Body of pancreas (tissue), 4 donors: ENCODE measurements at regions not wholly inside any gene's neighbourhood (a gene's known extent, or its start where the extent isn't known, plus 50 kb on each side); places are given as distances from the start of the nearest gene placed in this dataset.

Experiments
- ATAC-seq: fragments of 150-250 bp; one replicate; pipeline ENCODE4 v1.9.1; 2016
- DNase-seq, 4 donors: peaks; one replicate each; pipeline ENCODE4 v3.0.0-alpha.2; 2019
- H3K27ac ChIP-seq, 4 donors: fragments of 200-600 bp; sonication (generic); 1 replicate in 3 of 4; 2 replicates in 1 of 4; pipeline versions ENCODE4 v1.5.1 to v1.6.1; 2016 to 2019; ENCODE audit warnings: mild to moderate bottlenecking in 1 of 4, mixed read lengths in 1 of 4, moderate library complexity in 1 of 4
- H3K27me3 ChIP-seq, 2 donors: fragments of 200-600 bp; sonication (generic); one replicate each; pipeline ENCODE4 v1.6.0; 2016; ENCODE audit warnings: mild to moderate bottlenecking in 1 of 2
- H3K36me3 ChIP-seq, 2 donors: fragments of 200-600 bp; sonication (generic); replicated peaks in 1 of 2; 2 replicates each; pipeline ENCODE4 v1.5.1; 2016; ENCODE audit warnings: low read depth in 2 of 2; ENCODE audit not compliant: insufficient read depth in 1 of 2
- H3K4me1 ChIP-seq: fragments of 200-600 bp; sonication (generic); one replicate; pipeline ENCODE4 v1.6.0; 2016
- H3K4me3 ChIP-seq, 2 donors: fragments of 200-600 bp; sonication (generic); 1 replicate in 1 of 2; 2 replicates in 1 of 2; pipeline ENCODE4 v1.5.1; 2016 to 2019
- H3K9me3 ChIP-seq, 3 donors: fragments of 200-600 bp; sonication (generic); 1 replicate in 2 of 3; 2 replicates in 1 of 3; pipeline ENCODE4 v1.5.1; 2016
- POLR2A ChIP-seq, 3 donors: fragments of 450-650 bp; IDR thresholded peaks; one replicate each; pipeline ENCODE4 v1.6.1; 2016; ENCODE audit warnings: antibody characterized with exemption in 3 of 3, mild to moderate bottlenecking in 2 of 3
- WGBS, 2 donors: methylation state at CpG; one replicate each; pipeline ENCODE4 v1.1.5; 2017; 5-methylcytosine and 5-hydroxymethylcytosine counted together
- intact Hi-C: fragments of 100-400 bp; cut with DNase I; formaldehyde crosslinking; loops from one replicate; pipeline ENCODE4 v1.15.1; 2023
- TF ChIP-seq, protein P1 (sequence below), 7 experiments: fragments of 450-650 bp in 4 of 7; fragments of 200-600 bp in 3 of 7; sonication (generic) in 3 of 7; IDR thresholded peaks; one replicate each; pipeline ENCODE4 v1.5.1; 2016 to 2019; ENCODE audit warnings: antibody characterized with exemption in 7 of 7

DNA sequence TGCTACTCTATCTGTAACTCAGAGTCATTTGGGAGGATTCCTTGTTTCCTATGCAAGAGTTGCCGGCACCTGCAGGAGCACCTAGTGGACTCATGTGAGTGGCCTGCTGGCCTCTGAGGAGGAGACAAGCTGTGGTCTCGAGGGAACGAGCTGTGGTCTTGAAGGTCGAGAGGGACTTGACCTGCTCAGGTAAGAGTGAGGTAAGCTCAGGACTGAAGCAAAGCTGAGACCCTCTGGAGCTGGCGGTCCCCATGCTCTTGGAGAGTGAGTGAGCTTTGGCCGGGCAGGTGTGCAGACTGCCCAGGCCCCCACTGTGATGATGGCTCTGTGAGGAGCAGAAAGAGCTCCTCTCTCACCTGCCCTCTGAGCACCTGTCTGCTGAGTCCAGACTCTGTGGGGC lies 214.3 kb downstream of the MYLK4 start:
- no peak for DNase-seq
- Histone ChIP-seq H3K27me3 (no peaks in the 10 kb centered on the region), H3K4me3 (no peak overlapping the region), H3K9me3 (no peaks in the 10 kb centered on the region), H3K4me1 (no peaks in the 10 kb centered on the region), H3K27ac (no peak overlapping the region), H3K36me3 (no peaks in the 10 kb centered on the region)
- WGBS, 2 donors = 74 to 83% methylated on average over 6 of the region's 6 CpGs
- intact Hi-C loops = no loop called here
- TF ChIP-seq POLR2A (IDR thresholded peaks at IDR 0.05) = no peak
- TF ChIP-seq, protein P1, sequence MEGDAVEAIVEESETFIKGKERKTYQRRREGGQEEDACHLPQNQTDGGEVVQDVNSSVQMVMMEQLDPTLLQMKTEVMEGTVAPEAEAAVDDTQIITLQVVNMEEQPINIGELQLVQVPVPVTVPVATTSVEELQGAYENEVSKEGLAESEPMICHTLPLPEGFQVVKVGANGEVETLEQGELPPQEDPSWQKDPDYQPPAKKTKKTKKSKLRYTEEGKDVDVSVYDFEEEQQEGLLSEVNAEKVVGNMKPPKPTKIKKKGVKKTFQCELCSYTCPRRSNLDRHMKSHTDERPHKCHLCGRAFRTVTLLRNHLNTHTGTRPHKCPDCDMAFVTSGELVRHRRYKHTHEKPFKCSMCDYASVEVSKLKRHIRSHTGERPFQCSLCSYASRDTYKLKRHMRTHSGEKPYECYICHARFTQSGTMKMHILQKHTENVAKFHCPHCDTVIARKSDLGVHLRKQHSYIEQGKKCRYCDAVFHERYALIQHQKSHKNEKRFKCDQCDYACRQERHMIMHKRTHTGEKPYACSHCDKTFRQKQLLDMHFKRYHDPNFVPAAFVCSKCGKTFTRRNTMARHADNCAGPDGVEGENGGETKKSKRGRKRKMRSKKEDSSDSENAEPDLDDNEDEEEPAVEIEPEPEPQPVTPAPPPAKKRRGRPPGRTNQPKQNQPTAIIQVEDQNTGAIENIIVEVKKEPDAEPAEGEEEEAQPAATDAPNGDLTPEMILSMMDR (IDR thresholded peaks at IDR 0.05) = no peak
- no peak for ATAC-seq

DNA sequence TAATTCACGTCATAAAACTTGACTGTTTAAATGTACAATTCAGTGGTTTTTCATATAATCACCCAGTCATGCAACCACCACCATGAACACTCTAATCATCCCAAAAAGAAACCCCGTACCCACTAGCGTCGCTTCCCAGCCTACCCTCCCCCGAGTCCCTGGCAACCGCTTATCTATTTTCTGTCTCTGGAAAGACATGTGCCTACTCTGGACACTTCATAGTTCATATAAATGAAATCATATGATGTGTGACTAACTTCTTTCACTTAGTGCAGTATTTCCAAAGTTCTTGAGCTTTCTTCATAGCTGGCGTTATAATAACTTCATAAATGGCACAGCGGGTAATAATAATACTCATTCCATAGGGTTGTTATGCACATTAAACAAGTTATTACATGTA lies 215.2 kb downstream of the MYLK4 start:
- H3K9me3 ChIP-seq = no peaks in the 10 kb centered on the region
- 70 to 74% methylated on average over 8 of the region's 8 CpGs for WGBS, 2 donors
- H3K4me3 ChIP-seq = no peak overlapping the region
- ATAC-seq = no peak
- H3K36me3 ChIP-seq = no peaks in the 10 kb centered on the region
- no peak for TF ChIP-seq POLR2A (IDR thresholded peaks at IDR 0.05)
- TF ChIP-seq, protein P1 (IDR thresholded peaks at IDR 0.05) = no peak
- no peaks in the 10 kb centered on the region for H3K4me1 ChIP-seq
- H3K27ac ChIP-seq = no peak overlapping the region
- intact Hi-C loops = no loop called here
- no peak for DNase-seq
- H3K27me3 ChIP-seq = no peaks in the 10 kb centered on the region

DNA sequence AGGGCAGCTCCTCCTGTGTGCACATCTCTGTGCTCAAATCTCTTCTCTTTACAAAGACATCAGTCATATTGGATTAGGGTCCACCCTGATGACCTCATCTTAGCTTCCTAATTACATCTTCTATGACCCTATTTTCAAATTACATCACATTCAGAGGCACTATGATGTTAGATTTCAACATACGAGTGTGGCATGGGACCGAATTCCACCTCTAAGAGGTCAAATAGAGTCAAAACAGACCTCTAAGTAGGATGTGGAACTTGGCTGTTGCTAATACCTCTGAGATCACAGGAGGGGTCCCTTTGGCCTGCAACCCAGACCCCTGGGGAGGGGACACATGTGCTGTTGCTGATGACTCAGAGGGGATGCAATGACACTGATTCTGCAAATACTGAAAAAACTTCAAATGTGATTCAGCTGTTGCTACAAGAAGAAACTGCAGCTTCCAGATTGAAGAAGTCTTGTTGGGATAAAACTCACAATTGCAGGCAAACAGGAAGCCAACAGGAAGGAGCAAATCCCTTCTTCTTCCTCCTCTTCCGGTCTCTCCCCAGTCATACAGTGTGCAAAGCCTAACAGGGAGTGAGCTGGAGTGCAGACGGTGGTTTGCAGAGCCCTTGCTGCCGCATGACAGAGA lies 216.2 kb downstream of the MYLK4 start:
- ATAC-seq = no peak
- 38 to 49% methylated on average over 5 of the region's 5 CpGs for WGBS, 2 donors
- Histone ChIP-seq H3K27me3 (no peaks in the 10 kb centered on the region), H3K9me3 (no peaks in the 10 kb centered on the region), H3K36me3 (no peaks in the 10 kb centered on the region), H3K4me1 (no peaks in the 10 kb centered on the region), H3K27ac (no peak overlapping the region), H3K4me3 (no peak overlapping the region)
- TF ChIP-seq, protein P1 (IDR thresholded peaks at IDR 0.05) = no peak
- TF ChIP-seq POLR2A (IDR thresholded peaks at IDR 0.05) = no peak
- DNase-seq = no peak
- intact Hi-C loops = no loop called here

DNA sequence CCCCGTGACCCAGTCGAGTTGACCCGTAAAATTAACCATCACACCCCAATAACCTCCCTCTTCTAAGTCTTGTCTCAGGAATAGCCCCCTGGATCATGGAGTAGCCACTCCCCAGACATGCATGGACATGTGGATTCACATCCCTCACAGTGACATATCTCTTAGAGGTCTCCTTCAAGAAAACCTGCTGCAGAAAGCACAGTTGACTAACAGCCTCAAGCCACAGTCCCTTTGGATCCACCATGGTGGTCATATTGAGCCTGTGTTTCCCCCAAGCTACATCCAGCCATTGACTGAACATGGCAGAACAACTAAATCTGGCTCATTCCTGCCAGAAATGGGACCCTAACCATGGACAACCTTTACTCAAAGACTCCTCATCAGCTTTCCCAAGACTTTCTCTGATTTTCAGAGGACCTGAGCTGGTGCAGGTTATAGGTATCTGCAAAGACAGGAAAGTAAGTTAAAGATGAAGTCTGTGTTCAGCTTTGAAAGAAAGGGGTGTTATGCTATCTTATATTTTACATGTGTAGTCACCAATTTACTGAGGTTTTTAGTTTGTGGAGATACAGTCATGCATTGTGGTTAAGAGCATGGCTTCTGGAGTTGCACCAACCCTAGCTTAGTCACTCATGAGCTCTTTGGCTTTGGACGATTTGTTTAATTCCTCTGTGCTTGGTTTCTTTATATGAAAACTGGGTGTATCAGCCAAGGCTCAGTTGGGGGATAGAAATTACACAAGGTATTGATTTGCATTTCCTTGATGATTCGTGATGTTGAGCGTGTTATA lies 219.1 kb downstream of the MYLK4 start:
- Histone ChIP-seq H3K36me3 (no peaks in the 10 kb centered on the region), H3K27ac (no peak overlapping the region), H3K27me3 (no peaks in the 10 kb centered on the region), H3K4me3 (no peak overlapping the region), H3K9me3 (no peaks in the 10 kb centered on the region), H3K4me1 (no peaks in the 10 kb centered on the region)
- 50 to 56% methylated on average over 6 of the region's 6 CpGs for WGBS, 2 donors
- TF ChIP-seq POLR2A (IDR thresholded peaks at IDR 0.05) = no peak
- TF ChIP-seq, protein P1 (IDR thresholded peaks at IDR 0.05) = no peak
- intact Hi-C loops = no loop called here
- DNase-seq = no peak
- no peak for ATAC-seq
